ENCODE measurements at regions not wholly inside any gene's neighbourhood (a gene's known extent, or its start where the extent isn't known, plus 50 kb on each side); places are given as distances from the start of the nearest gene placed in this dataset.
A peak's percentile ranks its signal among the peaks of the same experiment; 100 is the strongest.

DNA sequence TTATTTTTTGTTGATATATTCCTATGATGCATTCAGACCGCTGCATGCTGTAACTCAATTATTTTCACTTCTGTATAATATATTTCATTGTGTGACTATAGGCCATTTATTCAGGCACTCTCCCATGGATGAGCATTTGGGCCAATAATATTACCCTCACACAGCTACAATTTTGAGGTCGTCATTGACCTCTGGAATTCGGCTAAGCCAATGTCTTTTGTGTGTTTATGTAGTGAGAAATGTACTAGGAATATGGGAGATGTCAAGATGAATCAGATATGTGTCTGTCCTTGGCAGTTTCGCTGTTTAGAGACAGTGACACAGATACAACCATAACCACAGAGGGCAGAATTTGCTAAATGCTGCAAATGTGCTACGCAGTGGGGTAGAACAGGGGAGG, 474.2 kb downstream of the ADRA2A start:
- POLR2A ChIA-PET: no interaction called here
- H3K4me1 Mint-ChIP-seq: no peaks in the 10 kb centered on the region

DNA sequence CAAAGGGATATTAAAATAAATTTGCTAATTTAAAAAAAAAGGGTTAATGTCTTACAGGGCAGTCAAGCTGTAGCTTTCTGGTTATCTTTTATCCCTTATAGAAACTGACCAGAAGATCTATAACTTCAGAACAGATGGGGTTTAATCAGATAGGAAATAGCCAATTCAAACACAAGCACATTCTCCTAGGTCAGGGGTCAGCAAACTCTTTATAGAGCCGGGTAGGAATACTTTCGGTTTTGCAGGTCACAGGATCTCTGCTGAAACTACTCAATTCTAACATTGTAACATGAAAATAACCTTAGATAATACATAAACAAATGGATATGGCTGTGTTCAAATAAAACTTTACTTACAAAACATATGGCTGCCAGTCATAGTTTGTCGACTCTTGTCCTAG, 479.8 kb downstream of the ADRA2A start:
- H3K27ac Mint-ChIP-seq: no peak overlapping the region
- H3K27me3 Mint-ChIP-seq: peaks cover 2% of the 10 kb centered on the region
- H3K36me3 Mint-ChIP-seq: no peaks in the 10 kb centered on the region
- H3K4me3 Mint-ChIP-seq: no peak overlapping the region
- POLR2A ChIA-PET: no interaction called here
- ATAC-seq (ENCODE audit: low read depth) (no peak), DNase-seq (no peak)
- no peaks in the 10 kb centered on the region for H3K4me1 Mint-ChIP-seq
- H3K9me3 Mint-ChIP-seq: no peaks in the 10 kb centered on the region

More for the DNA sequence above, 474.2 kb downstream of the ADRA2A start:
- no peaks in the 10 kb centered on the region for H3K27me3 Mint-ChIP-seq
- ATAC-seq (ENCODE audit: low read depth) (no peak), DNase-seq (no peak)
- H3K27ac Mint-ChIP-seq: no peak overlapping the region
- no peak overlapping the region for H3K4me3 Mint-ChIP-seq
- no peaks in the 10 kb centered on the region for H3K36me3 Mint-ChIP-seq
- H3K9me3 Mint-ChIP-seq: no peaks in the 10 kb centered on the region

DNA sequence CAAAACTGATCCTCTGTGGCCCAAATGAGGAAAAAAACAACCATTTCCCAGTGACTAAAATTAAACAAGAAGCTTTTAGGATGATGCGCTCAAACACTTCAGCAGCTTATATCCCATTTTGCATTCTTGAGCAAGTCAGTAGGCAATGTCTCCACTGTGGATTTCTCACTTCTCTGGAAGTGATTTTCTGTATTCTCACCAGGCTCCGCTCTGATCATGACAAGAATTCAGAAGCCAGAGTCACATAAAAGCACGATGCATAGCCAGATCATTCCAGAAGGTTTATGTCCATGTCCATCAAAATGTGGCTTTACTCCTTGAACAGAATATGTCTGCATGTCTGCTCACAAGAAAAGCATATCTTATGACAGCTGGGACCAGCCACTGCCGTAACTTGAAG, 481.4 kb downstream of the ADRA2A start:
- POLR2A ChIA-PET: no interaction called here
- Mint-ChIP-seq H3K27me3 (peaks cover 2% of the 10 kb centered on the region), H3K36me3 (no peaks in the 10 kb centered on the region), H3K4me3 (no peak overlapping the region), H3K4me1 (no peaks in the 10 kb centered on the region), H3K27ac (no peak overlapping the region), H3K9me3 (no peaks in the 10 kb centered on the region)
- no peak for DNase-seq
- no peak for ATAC-seq (ENCODE audit: low read depth)

DNA sequence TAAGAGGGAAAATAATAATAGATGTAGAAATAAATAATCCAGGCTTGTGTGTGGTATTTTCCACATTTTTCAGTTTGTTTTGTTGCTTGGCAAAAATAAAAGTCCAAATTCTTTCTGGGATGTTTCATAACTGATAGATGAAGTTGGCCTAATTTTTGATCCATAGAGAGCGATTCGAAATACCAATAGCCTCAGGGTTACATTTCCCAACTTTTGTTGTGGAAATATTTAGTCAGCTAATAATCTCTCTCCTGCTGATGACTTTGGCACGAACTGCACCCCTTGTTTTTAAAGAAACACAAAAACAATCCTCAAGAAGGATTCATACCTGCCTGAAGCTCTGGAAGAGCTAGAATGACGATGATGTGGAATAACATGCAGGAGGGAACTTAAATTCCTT, 483.2 kb downstream of the ADRA2A start:
- Mint-ChIP-seq H3K4me3 (no peak overlapping the region), H3K36me3 (no peaks in the 10 kb centered on the region), H3K9me3 (no peaks in the 10 kb centered on the region), H3K4me1 (no peaks in the 10 kb centered on the region), H3K27ac (no peak overlapping the region), H3K27me3 (peaks cover 2% of the 10 kb centered on the region)
- DNase-seq (no peak), ATAC-seq (ENCODE audit: low read depth) (no peak)
- POLR2A ChIA-PET: no interaction called here

DNA sequence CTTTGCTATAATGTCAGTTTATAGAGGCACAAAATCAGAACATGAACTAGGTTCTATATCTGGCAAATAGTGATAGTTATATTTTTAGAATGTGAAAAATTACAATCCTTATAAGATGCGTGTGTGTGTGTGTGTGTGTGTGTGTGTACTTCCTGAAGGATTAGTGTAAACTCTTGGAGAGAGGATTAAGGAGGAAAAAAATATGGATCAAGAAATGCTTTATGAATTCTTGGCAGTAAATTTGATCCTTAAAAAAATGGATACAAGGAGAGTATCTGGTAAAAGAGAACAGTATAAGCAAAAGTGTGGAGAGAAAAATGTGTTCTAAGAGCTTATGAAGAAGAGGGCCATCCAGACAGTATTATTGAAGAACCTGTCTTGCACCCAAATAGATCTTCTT, 484.3 kb downstream of the ADRA2A start:
- POLR2A ChIA-PET: no interaction called here
- no peak for ATAC-seq (ENCODE audit: low read depth)
- no peaks in the 10 kb centered on the region for H3K4me1 Mint-ChIP-seq
- H3K9me3 Mint-ChIP-seq: no peaks in the 10 kb centered on the region
- DNase-seq: no peak
- H3K27me3 Mint-ChIP-seq: peaks cover 2% of the 10 kb centered on the region
- H3K27ac Mint-ChIP-seq: no peak overlapping the region
- no peaks in the 10 kb centered on the region for H3K36me3 Mint-ChIP-seq
- H3K4me3 Mint-ChIP-seq: no peak overlapping the region

DNA sequence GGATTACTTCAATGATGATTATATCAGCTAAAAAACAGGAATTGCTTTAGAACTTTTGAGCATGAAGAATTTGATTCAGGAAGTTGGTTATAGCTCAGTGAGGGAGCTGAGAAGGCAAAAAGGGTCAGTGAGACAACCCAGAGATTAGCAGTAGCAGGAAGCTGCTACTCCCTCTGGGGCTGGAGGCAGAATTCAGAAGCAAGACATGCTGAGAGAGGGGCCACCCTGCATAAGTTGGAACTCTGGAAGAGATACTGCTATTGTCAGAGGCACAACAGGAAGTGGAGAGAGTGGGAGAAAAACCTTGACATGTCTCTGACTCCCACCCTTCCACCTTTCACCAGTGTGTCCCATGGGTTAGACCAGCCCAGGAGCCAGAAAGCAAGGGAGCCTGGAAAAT, 488.7 kb downstream of the ADRA2A start:
- Mint-ChIP-seq H3K4me3 (no peak overlapping the region), H3K9me3 (no peaks in the 10 kb centered on the region), H3K27me3 (no peaks in the 10 kb centered on the region), H3K4me1 (no peaks in the 10 kb centered on the region), H3K27ac (no peak overlapping the region), H3K36me3 (no peaks in the 10 kb centered on the region)
- ATAC-seq (ENCODE audit: low read depth) (no peak), DNase-seq (no peak)
- POLR2A ChIA-PET: no interaction called here

DNA sequence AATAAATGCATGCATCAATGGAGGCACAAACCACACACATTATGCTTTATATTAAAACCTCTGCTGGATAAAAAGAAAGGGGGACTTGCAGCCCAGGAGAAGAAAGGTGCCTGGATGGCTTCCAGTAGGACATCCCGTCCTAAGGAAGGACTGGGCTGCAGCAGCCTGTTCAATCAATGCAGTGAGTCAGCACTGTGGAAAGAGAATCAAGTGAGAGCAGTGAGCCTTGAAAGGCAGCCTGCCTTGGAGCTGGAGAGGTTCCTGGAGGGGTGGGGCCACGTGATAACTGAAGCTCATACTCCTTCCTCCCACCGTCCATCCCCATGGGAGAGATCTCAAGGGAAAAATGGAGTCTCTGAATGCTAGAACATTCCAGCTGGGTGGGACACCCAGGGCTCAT, 501.2 kb downstream of the ADRA2A start:
- Mint-ChIP-seq H3K9me3 (peaks cover 4% of the 10 kb centered on the region), H3K27me3 (no peaks in the 10 kb centered on the region), H3K4me1 (no peaks in the 10 kb centered on the region), H3K27ac (no peak overlapping the region), H3K36me3 (no peaks in the 10 kb centered on the region), H3K4me3 (no peak overlapping the region)
- POLR2A ChIA-PET: no interaction called here
- DNase-seq (no peak), ATAC-seq (ENCODE audit: low read depth) (no peak)

DNA sequence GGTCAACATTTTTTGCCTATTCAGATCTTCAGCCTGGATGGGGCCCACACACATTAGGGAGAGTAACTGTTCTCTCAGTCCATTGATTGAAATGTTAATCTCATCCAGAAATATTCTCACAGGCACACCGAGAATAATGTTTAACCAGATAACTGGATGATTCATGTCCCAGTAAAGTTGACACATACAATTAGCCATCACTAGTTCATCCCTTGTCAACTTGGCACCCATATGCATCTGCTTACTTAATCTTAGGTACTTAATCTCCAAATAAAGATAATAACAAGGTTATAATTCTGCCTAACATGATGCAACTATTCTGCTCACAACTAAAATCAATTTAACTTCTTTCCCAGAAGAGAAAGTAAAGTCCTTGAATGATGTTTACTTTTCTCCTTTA, 502.6 kb downstream of the ADRA2A start:
- no peaks in the 10 kb centered on the region for H3K27me3 Mint-ChIP-seq
- H3K9me3 Mint-ChIP-seq: peaks cover 4% of the 10 kb centered on the region
- H3K4me3 Mint-ChIP-seq: no peak overlapping the region
- no peak overlapping the region for H3K27ac Mint-ChIP-seq
- DNase-seq (no peak), ATAC-seq (ENCODE audit: low read depth) (no peak)
- H3K36me3 Mint-ChIP-seq: no peaks in the 10 kb centered on the region
- no peaks in the 10 kb centered on the region for H3K4me1 Mint-ChIP-seq
- POLR2A ChIA-PET: no interaction called here

DNA sequence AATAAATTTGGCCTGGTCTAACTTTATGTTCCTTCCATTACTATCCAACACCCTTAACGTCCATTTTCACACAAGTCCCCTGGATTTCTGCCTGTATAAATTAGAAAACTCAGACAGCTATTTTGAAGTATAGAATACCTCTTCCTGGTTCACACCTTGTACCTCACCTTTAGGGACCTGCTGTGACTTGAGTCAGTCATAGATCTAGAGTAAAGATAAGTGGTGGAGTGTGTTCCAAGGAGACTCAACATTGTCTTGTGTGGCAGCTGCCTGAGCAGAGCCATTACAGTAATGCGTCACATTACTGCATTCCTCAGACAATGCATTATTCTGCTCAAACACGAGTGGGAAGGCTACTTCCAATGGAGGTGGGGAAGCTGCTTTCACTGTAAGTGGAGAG, 513.9 kb downstream of the ADRA2A start:
- no peak overlapping the region for H3K27ac Mint-ChIP-seq
- no peaks in the 10 kb centered on the region for H3K4me1 Mint-ChIP-seq
- DNase-seq: no peak
- H3K9me3 Mint-ChIP-seq: no peaks in the 10 kb centered on the region
- H3K4me3 Mint-ChIP-seq: no peak overlapping the region
- H3K27me3 Mint-ChIP-seq: no peaks in the 10 kb centered on the region
- POLR2A ChIA-PET: no interaction called here
- ATAC-seq (ENCODE audit: low read depth): no peak
- no peaks in the 10 kb centered on the region for H3K36me3 Mint-ChIP-seq

DNA sequence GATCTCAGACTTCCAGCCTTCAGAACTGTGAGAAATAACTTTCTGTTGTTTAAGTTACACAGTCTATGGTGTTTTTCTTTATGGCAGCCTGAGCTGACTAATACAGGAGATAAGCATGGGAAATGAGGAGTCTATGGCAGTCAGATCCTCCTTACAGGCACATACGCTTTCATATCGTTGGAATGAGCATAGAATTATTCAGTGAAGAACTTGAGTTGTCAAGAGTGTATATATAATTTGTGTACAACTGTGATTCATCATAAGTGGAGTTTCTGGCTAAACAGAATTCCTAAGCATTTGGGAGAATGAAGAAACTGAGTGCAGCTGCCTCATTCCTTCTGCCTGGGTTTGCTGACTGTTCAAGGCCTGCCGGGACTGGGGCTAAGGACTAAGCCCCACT, 516.7 kb downstream of the ADRA2A start:
- Mint-ChIP-seq H3K4me1 (no peaks in the 10 kb centered on the region), H3K36me3 (no peaks in the 10 kb centered on the region), H3K27me3 (peaks cover 4% of the 10 kb centered on the region), H3K27ac (no peak overlapping the region), H3K4me3 (no peak overlapping the region), H3K9me3 (no peaks in the 10 kb centered on the region)
- DNase-seq: no peak
- POLR2A ChIA-PET: no interaction called here
- no peak for ATAC-seq (ENCODE audit: low read depth)

DNA sequence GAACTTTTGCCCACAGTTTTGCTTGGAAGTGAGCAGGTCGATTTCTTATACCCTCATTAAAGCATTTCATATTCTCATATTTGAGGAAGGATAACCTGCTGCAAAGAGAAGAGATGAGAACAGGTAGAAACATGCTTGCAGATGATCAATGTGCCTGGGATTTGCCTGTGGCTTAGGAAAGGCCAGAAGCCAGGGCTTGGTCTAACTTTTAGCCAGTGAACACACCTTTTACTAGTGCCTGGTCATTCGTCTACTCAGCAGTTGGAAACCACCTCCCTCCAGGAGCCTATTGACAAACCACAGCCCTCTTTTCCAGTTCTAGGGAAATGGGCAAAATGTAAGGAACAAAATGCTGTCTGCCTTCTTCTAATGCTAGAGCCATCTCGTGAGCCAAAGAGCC, 518.3 kb downstream of the ADRA2A start:
- ATAC-seq (ENCODE audit: low read depth): no peak
- POLR2A ChIA-PET: no interaction called here
- H3K27ac Mint-ChIP-seq: no peak overlapping the region
- DNase-seq: no peak
- no peak overlapping the region for H3K4me3 Mint-ChIP-seq
- no peaks in the 10 kb centered on the region for H3K36me3 Mint-ChIP-seq
- H3K9me3 Mint-ChIP-seq: no peaks in the 10 kb centered on the region
- peaks cover 4% of the 10 kb centered on the region for H3K27me3 Mint-ChIP-seq
- no peaks in the 10 kb centered on the region for H3K4me1 Mint-ChIP-seq

DNA sequence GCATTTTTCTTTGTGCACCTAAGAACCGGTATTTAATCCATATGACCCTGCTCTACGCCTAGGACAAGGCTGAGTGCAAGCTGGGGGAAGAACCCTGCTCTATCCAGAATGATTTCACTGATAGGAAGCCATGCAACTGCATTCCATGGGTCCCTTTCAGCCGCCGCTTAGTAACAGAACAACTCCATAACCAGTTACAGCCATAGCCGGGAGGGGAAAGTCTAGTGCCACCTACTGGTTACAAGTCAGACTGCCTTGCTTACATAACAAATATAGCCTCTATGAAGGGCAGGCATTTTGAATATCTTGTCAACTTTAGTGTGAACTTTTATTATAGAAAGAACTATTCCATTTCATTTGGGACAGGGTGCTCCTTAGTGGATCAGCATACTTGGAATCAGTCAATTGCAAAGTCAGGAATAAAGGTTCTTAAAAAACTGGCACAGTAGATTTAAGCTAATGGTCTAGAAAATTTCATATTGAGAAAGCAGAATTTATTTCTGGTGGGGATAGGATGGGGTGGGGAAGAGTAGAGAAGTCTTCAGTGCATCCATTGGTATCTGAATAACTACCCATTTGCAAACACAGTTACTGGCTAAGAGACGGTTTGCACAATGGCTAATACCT, 521.7 kb downstream of the ADRA2A start:
- Mint-ChIP-seq H3K9me3 (no peaks in the 10 kb centered on the region), H3K4me1 (no peaks in the 10 kb centered on the region), H3K27ac (no peak overlapping the region), H3K4me3 (no peak overlapping the region), H3K36me3 (no peaks in the 10 kb centered on the region), H3K27me3 (peaks cover 4% of the 10 kb centered on the region)
- no peak for DNase-seq
- peak; percentile 76 for ATAC-seq (ENCODE audit: low read depth)
- POLR2A ChIA-PET: no interaction called here

DNA sequence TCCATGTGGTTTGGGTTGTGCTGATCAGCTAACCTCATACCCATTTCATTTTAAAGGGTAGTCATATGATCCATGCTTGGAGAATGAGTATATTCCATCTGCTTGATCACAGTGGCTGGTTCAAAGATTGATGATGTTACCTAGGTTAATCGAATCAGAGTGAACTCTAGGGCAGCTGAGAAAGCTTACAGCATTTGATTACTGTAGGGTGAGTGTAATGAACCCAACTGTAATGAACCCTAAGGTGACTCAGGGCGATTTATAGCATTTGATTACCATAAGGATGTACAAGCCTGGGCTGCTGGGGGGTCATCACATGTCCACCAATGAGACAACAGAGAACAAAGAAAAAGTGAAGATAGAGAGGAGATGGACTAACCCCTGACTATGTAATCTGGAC, 523.1 kb downstream of the ADRA2A start:
- no peak for ATAC-seq (ENCODE audit: low read depth)
- no peaks in the 10 kb centered on the region for H3K36me3 Mint-ChIP-seq
- no peak overlapping the region for H3K27ac Mint-ChIP-seq
- H3K9me3 Mint-ChIP-seq: no peaks in the 10 kb centered on the region
- H3K4me1 Mint-ChIP-seq: no peaks in the 10 kb centered on the region
- DNase-seq: no peak
- peaks cover 4% of the 10 kb centered on the region for H3K27me3 Mint-ChIP-seq
- POLR2A ChIA-PET: no interaction called here
- H3K4me3 Mint-ChIP-seq: no peak overlapping the region

DNA sequence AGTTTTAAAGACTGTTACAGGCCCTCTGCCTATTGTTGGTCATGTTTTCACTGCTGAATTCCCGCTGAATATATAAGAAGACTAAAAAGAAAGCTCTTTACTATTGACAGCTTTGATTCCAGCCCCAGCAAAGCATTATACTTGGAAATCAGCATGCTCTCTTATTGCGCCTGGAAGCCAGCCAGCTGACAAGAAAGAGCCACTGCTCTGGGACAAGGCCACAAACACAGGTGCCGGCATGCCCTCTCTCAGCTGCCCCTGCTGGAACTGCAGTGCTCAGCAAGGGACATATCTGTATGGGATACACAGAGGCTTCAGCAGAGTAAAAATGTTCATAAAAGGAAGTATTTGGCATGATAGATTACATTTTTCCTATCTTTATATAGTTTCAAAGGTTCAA, 523.9 kb downstream of the ADRA2A start:
- ATAC-seq (ENCODE audit: low read depth) (no peak), DNase-seq (no peak)
- Mint-ChIP-seq H3K4me3 (no peak overlapping the region), H3K36me3 (no peaks in the 10 kb centered on the region), H3K27me3 (peaks cover 4% of the 10 kb centered on the region), H3K27ac (no peak overlapping the region), H3K9me3 (no peaks in the 10 kb centered on the region), H3K4me1 (no peaks in the 10 kb centered on the region)
- POLR2A ChIA-PET: no interaction called here

DNA sequence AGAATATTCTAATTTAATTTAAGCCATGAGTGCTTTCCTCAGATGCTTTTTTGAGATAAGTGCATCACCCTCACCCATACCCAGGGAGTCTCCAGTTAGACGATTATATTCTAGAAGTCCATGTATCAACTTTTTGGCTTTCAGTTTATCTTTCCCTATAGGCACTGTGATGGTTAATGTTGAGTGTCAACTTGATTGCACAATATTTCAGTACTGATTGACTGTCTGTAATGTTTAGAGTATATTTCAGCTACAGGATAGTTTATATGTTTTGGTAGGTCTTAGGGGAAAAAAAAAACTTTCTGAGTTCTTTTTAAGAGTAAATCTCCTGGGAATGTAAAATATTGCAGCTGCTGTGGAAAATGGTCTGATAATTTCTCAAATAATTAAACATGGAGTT, 535.4 kb downstream of the ADRA2A start:
- ATAC-seq (ENCODE audit: low read depth) (no peak), DNase-seq (no peak)
- Mint-ChIP-seq H3K4me1 (no peaks in the 10 kb centered on the region), H3K27ac (no peak overlapping the region), H3K27me3 (no peaks in the 10 kb centered on the region), H3K36me3 (no peaks in the 10 kb centered on the region), H3K4me3 (no peak overlapping the region), H3K9me3 (peaks cover 3% of the 10 kb centered on the region)
- POLR2A ChIA-PET: no interaction called here
